OCI-LY1 (cell line): ENCODE measurements at regions not wholly inside any gene's neighbourhood (a gene's known extent, or its start where the extent isn't known, plus 50 kb on each side); places are given as distances from the start of the nearest gene placed in this dataset.

ENCODE experiments used
- EZH2 ChIP-seq: fragments of 200-600 bp; sonication (generic), shearing (Covaris generic); IDR thresholded peaks from 2 replicates; pipeline ENCODE4 v1.8.0; 2017; ENCODE audit warnings: borderline replicate concordance, mixed run types, mild to moderate bottlenecking, antibody characterized with exemption, low read length, moderate library complexity, mixed read lengths
- TF ChIP-seq, protein P1 (sequence below): fragments of 200-600 bp; sonication (generic), shearing (Covaris generic); IDR thresholded peaks from 2 replicates; pipeline ENCODE4 v1.5.1; 2017; ENCODE audit warnings: mild to moderate bottlenecking, antibody characterized with exemption, low read length, moderate library complexity, mixed read lengths

- TF ChIP-seq, protein P1, sequence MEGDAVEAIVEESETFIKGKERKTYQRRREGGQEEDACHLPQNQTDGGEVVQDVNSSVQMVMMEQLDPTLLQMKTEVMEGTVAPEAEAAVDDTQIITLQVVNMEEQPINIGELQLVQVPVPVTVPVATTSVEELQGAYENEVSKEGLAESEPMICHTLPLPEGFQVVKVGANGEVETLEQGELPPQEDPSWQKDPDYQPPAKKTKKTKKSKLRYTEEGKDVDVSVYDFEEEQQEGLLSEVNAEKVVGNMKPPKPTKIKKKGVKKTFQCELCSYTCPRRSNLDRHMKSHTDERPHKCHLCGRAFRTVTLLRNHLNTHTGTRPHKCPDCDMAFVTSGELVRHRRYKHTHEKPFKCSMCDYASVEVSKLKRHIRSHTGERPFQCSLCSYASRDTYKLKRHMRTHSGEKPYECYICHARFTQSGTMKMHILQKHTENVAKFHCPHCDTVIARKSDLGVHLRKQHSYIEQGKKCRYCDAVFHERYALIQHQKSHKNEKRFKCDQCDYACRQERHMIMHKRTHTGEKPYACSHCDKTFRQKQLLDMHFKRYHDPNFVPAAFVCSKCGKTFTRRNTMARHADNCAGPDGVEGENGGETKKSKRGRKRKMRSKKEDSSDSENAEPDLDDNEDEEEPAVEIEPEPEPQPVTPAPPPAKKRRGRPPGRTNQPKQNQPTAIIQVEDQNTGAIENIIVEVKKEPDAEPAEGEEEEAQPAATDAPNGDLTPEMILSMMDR: no peak
- TF ChIP-seq EZH2: no peak
These were observed 548.0 kb downstream of the CSNK1G3 start for GRCh38 chr5:124060011-124060410.
